Mucosa of gallbladder (tissue), 1 donor: ENCODE measurements at regions not wholly inside any gene's neighbourhood (a gene's known extent, or its start where the extent isn't known, plus 50 kb on each side); places are given as distances from the start of the nearest gene placed in this dataset.
"Not testable (repeated sequence)": the region's sequence is repeated elsewhere in the genome, so short reads cannot be mapped to it uniquely, and the experiment has no call there.

ENCODE experiments used
- DNase-seq: peaks from one replicate; pipeline ENCODE4 v3.0.0-alpha.2; 2020; ENCODE audit warnings: low spot score
- donor health status: DM: no; HTN: no; CAD: no.

DNA sequence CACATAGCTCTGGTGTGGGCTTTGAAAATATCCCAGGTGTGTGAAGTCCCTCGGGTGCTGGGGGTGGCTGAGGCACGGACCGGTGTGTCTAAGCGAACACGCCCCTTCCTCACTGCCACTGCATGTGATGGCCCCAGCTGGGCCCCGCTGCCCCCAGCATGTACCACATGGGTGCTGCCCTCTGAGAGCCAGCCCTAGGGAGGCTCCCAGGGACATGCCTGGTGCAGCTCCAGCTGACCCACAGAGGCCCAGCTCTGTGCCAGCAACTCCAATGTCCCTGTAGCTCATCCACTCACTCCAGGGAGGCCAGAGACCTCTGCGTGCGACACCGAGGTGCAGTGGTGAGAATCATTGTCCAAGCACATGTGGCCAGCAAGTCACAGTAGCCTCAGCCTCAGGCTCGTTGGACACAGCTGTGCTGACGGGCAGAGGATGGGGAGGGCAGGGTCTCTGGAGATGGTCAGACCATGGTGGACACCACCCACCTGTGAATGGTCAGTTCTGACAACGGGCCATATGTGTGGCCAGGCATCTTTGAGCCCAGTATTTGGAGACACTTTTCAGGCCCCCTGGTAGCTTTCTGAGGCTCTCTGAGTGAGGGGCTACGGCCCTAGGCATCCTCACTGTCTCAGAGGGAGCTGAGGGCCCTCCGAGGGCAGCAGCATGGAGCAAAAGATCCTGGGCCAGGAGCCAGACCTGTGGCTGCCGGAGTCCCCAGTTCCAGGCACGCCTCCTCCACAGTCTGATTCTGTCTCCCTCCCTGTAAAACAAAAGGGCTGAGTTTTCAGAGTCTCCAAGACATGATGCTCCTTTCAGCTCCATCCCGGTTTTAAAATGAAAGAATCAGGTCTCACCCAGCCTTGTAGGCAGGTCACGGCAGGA is 220.7 kb downstream of the NDUFA10 start:
- no peak for DNase-seq

- no peak for DNase-seq
These were observed 221.4 kb downstream of the NDUFA10 start for GRCh38 chr2:239803766-239804115.

- DNase-seq, result no peak
These were observed 221.9 kb downstream of the NDUFA10 start for GRCh38 chr2:239803102-239803765.

- DNase-seq, result no peak
These were observed 222.9 kb downstream of the NDUFA10 start for GRCh38 chr2:239802185-239802649.

DNA sequence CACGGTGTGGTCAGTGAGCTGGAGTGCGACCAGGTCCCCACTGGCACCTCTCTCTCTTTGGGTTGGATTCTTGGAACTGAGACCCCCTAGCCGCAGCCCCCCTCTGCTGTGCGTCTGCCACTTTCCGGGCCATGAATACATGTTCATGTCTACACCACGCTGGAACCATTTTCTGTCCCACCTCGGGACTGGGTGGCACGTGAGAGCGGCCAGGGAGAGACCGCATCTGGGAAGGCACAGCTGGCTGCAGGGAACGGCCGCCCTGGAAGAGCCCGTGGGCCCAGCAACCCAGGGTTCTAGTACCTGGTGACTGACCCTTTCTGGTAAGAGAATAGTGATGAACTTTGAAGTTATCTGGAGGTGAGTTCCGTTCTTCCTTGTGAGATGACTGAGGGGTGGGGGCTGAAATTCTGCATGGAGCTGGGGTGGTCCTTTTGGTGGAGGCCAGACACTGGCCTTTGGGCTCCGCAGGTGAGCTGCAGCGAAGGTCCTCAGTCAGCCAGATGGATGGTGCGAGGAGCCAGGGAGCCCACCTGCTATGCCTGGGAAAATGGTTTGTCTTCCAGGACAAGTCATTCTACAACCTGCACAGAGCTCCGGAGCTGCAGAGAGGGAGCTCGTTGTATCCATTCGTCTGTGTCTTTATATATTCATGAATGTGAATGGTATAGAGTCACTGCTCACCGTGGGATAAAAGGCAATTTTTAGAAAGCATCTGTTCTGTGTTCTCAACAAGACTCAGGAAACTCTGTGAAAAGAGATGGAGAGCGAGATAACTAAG is 223.5 kb downstream of the NDUFA10 start:
- no peak for DNase-seq

GRCh38 chr2:239800785-239801386 is 224.3 kb downstream of the NDUFA10 start:
- no peak for DNase-seq

GRCh38 chr2:239797316-239797715 is 227.8 kb downstream of the NDUFA10 start:
- DNase-seq, result no peak

GRCh38 chr2:239795761-239796160 is 229.4 kb downstream of the NDUFA10 start:
- DNase-seq, result not testable (repeated sequence)

GRCh38 chr2:239793836-239794235 is 231.3 kb downstream of the NDUFA10 start:
- DNase-seq, result no peak

DNA sequence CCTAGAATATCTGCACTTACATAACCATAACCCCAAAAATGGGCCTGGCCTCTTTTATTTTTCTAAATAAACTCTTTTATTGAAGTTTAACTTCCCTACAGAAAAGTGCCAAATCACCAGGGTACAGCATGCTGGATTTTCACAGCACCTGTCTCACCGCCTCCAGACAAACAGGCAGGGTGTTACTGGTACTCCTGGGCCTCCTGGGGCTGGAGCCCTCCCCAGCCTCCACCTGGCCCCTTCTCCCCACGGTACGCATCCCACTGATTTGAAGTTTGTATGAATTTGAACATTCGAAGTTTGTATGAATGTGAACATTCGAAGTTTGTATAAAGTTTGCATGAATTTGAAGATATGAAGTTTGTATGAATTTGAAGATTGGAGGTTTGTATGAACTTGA is 232.1 kb downstream of the NDUFA10 start:
- no peak for DNase-seq

DNA sequence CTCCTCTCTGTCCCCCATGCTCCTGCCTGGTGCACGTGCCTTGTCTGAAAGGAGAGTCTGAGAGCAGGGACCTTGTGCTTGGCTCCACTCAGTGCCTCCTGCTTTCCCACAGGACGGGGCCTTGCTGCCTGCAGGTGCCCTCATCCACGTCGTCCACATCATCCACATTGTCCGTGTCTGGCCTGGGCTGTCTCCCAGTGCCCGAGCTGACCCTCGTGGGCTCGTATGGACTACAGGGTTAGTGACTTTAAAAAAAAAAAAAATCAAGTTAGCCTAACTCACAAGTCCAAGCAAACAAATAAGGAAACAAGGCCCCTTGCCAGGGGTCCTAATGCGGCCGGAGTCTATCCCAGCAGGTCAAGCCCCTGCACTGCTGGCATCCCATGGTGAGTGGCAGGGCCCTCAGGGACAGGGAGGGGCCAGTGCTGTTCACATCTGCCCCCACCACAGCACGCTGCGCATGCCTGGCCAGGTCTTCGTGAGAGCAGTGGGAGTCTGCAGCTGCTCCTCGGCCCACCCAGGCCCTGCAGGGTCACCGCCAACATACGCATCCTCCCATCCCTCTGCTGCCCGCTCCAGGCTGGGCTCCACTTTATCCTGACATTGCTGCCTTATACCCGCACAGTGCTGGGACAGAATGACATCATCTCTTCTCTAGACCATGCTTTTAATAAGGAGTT is 232.6 kb downstream of the NDUFA10 start:
- DNase-seq, result no peak

GRCh38 chr2:239791526-239792404 is 233.4 kb downstream of the NDUFA10 start:
- no peak for DNase-seq

- DNase-seq, result no peak
These were observed 234.4 kb downstream of the NDUFA10 start for GRCh38 chr2:239790721-239791120.

- no peak for DNase-seq
These were observed 234.8 kb downstream of the NDUFA10 start for GRCh38 chr2:239790313-239790712.

DNA sequence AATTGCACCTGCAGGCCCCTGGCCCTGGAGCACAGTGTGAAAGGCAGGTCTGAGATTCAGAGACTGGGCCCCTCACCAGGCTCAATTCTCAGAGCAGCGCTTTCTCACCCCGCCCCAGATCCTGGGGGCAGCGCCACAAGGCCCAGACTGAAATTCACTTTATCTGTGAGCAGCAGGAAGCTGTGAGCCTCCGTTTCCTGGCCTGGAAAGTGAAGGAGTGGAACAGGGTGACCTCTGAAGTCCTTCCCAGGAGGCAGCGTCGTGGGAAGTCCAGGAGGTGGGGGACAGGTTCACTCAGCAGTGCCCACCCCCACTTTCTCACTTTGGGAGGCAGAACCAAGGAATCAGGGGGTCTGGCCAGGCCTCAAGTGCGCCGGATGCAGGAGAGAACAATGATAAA is 235.4 kb downstream of the NDUFA10 start:
- no peak for DNase-seq

- DNase-seq, result no peak
These were observed 236.5 kb downstream of the NDUFA10 start for GRCh38 chr2:239788576-239789098.

GRCh38 chr2:239787538-239788050 is 237.5 kb downstream of the NDUFA10 start:
- no peak for DNase-seq

GRCh38 chr2:239786791-239787190 is 238.4 kb downstream of the NDUFA10 start:
- no peak for DNase-seq

- DNase-seq, result no peak
These were observed 243.7 kb downstream of the NDUFA10 start for GRCh38 chr2:239781454-239781853.
